WI38 (cell line): ENCODE measurements at regions not wholly inside any gene's neighbourhood (a gene's known extent, or its start where the extent isn't known, plus 50 kb on each side); places are given as distances from the start of the nearest gene placed in this dataset.
"Not testable (repeated sequence)": the region's sequence is repeated elsewhere in the genome, so short reads cannot be mapped to it uniquely, and the experiment has no call there.

Experiments used
- H3K4me3 ChIP-seq: 2 replicates; pipeline ENCODE4 v1.5.1; 2011; ENCODE audit warnings: low read depth, mild to moderate bottlenecking, control low read depth, low read length
- CTCF ChIP-seq: IDR thresholded peaks from 2 replicates; pipeline ENCODE4 v1.5.1; 2012; ENCODE audit warnings: low read depth, mild to moderate bottlenecking, control low read depth, low read length

GRCh38 chr2:91477731-91478672 is 2786.5 kb downstream of the RPIA start:
- H3K4me3 ChIP-seq: peak overlapping the region; percentile 53
- TF ChIP-seq CTCF: no peak

- peak overlapping the region; percentile 53; the same call in 1 of the 2 replicates for H3K4me3 ChIP-seq
These were observed 2787.6 kb downstream of the RPIA start for GRCh38 chr2:91478851-91479718.

GRCh38 chr2:91485226-91485625 is 2793.8 kb downstream of the RPIA start:
- not testable (repeated sequence) for H3K4me3 ChIP-seq

- H3K4me3 ChIP-seq: not testable (repeated sequence)
These were observed 2805.9 kb downstream of the RPIA start for GRCh38 chr2:91497129-91498064.

GRCh38 chr2:91498065-91498449 is 2806.6 kb downstream of the RPIA start:
- H3K4me3 ChIP-seq: not testable (repeated sequence)

- H3K4me3 ChIP-seq: not testable (repeated sequence)
These were observed 2807.2 kb downstream of the RPIA start for GRCh38 chr2:91498513-91499250.

GRCh38 chr2:91499431-91500050 is 2808.1 kb downstream of the RPIA start:
- H3K4me3 ChIP-seq: not testable (repeated sequence)

GRCh38 chr2:91500246-91500977 is 2808.9 kb downstream of the RPIA start:
- not testable (repeated sequence) for H3K4me3 ChIP-seq

- not testable (repeated sequence) for H3K4me3 ChIP-seq
These were observed 2809.5 kb downstream of the RPIA start for GRCh38 chr2:91500978-91501310.

- not testable (repeated sequence) for H3K4me3 ChIP-seq
These were observed 2810.1 kb downstream of the RPIA start for GRCh38 chr2:91501481-91502080.

- H3K4me3 ChIP-seq: not testable (repeated sequence)
These were observed 2812.1 kb downstream of the RPIA start for GRCh38 chr2:91503572-91503958.

- H3K4me3 ChIP-seq: not testable (repeated sequence)
These were observed 2812.7 kb downstream of the RPIA start for GRCh38 chr2:91503959-91504741.

GRCh38 chr2:91508816-91509215 is 2817.3 kb downstream of the RPIA start:
- not testable (repeated sequence) for H3K4me3 ChIP-seq

GRCh38 chr2:91509276-91509675 is 2817.8 kb downstream of the RPIA start:
- H3K4me3 ChIP-seq: not testable (repeated sequence)

GRCh38 chr2:91511166-91511565 is 2819.7 kb downstream of the RPIA start:
- not testable (repeated sequence) for H3K4me3 ChIP-seq

- H3K4me3 ChIP-seq: not testable (repeated sequence)
These were observed 2824.5 kb downstream of the RPIA start for GRCh38 chr2:91515966-91516365.
